ENCODE measurements at regions not wholly inside any gene's neighbourhood (a gene's known extent, or its start where the extent isn't known, plus 50 kb on each side); places are given as distances from the start of the nearest gene placed in this dataset.

- no peak for DNase-seq (ENCODE audit: low read depth)
These were observed 157.6 kb downstream of the ARL6IP6 start for GRCh38 chr2:152875701-152876695.

DNA sequence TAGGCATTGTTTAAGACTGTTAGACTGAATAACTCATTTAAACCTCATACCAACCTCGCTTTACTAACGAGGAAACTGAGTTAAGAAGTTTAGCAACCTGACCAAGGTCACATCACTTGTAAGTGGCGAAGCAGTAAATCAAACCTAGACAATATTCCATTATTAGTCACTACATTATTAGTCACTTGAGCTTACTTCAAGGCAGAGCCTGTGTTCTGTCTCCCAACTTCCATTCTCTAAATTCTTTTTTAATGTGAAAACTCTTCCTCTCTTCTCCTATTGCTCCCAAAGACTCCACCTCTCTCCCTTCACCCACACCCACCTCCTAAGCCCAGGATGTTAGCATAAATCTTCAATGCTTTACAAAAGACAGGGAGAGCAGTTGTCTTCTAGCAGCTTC, 156.5 kb downstream of the ARL6IP6 start:
- DNase-seq (ENCODE audit: low read depth), result no peak

DNA sequence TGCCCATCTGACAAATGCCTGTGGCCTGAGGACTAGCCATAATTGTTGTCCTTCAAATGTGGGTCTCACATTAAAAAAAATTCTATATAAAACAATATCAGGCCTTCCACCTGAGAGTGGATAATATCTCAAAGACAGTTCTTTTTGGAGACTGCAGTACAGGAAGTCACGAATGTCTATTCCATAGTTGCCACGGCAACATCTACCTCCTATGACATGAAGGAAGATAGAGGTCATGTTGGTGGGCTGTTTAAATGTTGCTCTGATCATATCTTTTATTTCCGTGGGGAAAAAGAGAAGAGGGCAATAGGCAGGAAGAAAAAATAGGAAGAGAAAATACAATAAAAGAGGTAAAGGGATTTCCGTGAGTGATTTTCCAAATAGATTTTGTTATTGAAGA, 151.8 kb downstream of the ARL6IP6 start:
- DNase-seq (ENCODE audit: low read depth), result no peak

GRCh38 chr2:152867397-152867796, 149.0 kb downstream of the ARL6IP6 start:
- no peak for DNase-seq (ENCODE audit: low read depth)

DNA sequence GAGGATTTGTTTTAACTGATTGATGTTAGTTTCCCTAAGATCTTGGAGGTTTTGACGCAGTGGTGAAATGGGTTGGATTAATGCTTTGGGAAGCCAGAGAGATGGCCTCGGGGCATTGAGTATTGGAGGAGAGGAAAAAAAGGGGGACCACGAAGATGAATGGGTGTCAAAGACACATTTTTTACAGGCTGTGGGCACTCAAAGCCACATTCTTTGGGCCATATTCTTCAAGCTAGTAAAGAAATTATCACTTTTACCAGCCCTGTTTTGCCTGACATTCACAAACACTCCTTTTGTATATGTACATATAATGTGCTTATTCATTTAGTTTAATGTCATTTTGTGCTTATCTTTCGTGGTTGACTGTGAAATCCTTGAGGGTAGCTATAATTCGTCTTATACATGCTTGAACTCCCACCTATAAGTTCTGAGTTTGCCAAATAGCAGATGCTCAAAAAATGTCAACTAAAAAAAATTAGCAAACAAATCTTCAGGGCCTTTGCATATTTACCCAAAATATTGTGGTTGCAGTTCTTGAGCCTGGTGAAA, 146.3 kb downstream of the ARL6IP6 start:
- no peak for DNase-seq (ENCODE audit: low read depth)

GRCh38 chr2:152863826-152864225, 145.4 kb downstream of the ARL6IP6 start:
- DNase-seq (ENCODE audit: low read depth), result no peak

DNA sequence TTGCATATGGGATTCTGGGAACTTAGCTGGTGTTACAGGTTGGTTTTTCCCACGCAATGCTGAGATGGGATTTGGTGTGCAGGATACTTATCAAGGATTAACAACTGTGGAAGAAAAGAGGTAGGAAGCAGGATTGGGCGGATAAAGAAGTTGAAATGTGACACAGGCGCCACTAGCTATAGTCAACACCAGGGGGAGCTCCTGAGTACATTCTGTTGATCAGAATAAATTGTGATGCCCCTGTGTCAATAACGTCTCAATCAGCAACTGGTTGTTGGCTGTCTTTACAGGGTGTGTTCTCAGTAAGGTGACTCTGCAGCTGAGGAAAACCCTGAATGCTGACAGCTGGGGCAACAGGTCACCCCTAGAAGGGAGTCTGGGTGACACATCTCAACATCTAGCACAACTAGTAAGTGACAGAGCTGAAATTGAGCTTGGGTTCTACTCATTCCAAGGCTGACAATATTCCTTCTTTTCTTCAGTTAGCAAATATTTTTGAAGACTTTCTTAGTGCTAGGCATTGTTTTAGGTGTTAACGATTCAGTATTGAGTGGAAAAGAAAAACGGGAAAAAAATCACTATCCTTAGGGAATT, 143.0 kb downstream of the ARL6IP6 start:
- no peak for DNase-seq (ENCODE audit: low read depth)

- no peak for DNase-seq (ENCODE audit: low read depth)
These were observed 140.3 kb downstream of the ARL6IP6 start for GRCh38 chr2:152858594-152859265.

GRCh38 chr2:152846697-152847470, 128.5 kb downstream of the ARL6IP6 start:
- DNase-seq (ENCODE audit: low read depth), result no peak

DNA sequence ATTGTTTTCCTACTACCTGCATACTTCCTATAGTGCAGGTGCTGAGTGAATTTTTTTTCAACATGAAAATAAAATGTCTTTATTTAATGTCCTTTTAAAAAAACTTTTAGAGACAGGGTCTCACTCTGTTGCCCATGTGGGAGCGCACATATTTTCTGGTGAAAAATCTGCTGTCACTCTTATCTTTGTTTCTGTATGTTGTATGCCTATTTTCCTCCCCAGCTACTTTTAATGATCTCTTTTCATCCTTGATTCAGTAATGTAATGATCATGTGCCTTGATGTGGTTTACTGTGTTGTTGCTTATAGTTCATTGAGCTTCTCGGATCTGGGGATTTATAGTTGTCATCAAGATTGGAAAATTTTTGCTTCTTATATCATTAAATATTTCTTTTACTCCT, 117.3 kb downstream of the ARL6IP6 start:
- DNase-seq (ENCODE audit: low read depth), result no peak

DNA sequence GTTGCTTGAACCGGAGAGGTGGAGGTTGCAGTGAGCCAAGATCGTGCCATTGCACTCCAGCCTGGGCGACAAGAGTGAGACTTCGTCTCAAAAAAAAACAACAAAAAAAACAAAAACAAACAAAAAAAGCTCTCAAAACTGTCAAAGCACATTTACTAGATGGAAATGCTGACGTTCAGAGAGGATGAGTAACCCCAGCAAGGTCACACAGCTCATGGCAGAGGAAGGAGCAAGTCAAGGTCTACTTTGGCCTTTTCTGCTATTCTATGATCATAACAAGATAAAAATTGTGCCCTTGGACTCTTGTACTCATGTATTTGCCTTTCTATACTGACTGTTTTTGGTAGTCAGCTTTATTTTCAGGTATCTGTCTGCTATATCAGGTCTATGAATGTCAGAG, 109.5 kb downstream of the ARL6IP6 start:
- no peak for DNase-seq (ENCODE audit: low read depth)

- no peak for DNase-seq (ENCODE audit: low read depth)
These were observed 108.3 kb downstream of the ARL6IP6 start for GRCh38 chr2:152826581-152827279.

DNA sequence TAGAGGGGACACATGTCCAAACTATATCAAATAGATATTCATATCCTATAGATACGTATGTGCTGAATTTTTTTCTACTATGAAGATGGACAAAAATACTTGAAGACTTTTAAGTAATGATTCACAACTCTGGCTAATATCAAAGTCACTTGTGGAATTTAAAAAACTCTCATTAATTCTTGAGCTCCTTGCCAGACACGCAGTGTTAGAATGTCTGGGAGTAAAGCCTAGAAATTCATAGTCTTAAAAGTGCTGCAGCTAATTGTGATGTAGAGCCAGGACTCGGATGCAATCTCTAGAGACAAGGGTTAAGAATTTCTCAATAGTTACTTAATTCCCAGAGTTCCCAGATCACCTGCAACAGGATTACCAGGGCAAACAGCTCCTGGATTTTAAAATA, 107.4 kb downstream of the ARL6IP6 start:
- DNase-seq (ENCODE audit: low read depth), result no peak

- no peak for DNase-seq (ENCODE audit: low read depth)
These were observed 105.5 kb downstream of the ARL6IP6 start for GRCh38 chr2:152823905-152824304.

- no peak for DNase-seq (ENCODE audit: low read depth)
These were observed 104.3 kb downstream of the ARL6IP6 start for GRCh38 chr2:152822676-152823075.

DNA sequence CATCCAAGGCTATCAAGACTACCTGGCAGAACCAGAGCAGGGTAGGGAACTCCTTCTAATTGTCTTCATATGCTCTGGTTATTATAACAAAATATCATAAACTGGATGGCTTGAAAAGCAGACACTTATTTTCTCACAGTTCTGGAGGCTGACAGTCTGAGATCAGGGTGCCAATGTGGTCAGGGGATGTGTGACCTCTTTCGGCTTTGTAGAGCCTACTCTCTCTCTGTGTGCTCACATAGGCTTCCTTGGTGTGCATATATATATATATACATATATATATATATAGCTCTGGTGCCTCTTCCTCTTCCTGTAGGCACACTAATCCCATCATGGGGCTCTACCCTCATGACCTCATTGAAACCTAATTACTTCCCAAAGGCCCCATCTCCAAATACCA, 101.6 kb downstream of the ARL6IP6 start:
- DNase-seq (ENCODE audit: low read depth), result no peak

- DNase-seq (ENCODE audit: low read depth), result no peak
These were observed 97.3 kb downstream of the ARL6IP6 start for GRCh38 chr2:152815634-152816257.

- no peak for DNase-seq (ENCODE audit: low read depth)
These were observed 96.1 kb downstream of the ARL6IP6 start for GRCh38 chr2:152814475-152815030.

- no peak for DNase-seq (ENCODE audit: low read depth)
These were observed 94.9 kb downstream of the ARL6IP6 start for GRCh38 chr2:152813351-152813750.

Data from forelimb muscle (tissue), 1 donor.